ENCODE measurements at regions not wholly inside any gene's neighbourhood (a gene's known extent, or its start where the extent isn't known, plus 50 kb on each side); places are given as distances from the start of the nearest gene placed in this dataset.
"Not testable (repeated sequence)": the region's sequence is repeated elsewhere in the genome, so short reads cannot be mapped to it uniquely, and the experiment has no call there.

DNA sequence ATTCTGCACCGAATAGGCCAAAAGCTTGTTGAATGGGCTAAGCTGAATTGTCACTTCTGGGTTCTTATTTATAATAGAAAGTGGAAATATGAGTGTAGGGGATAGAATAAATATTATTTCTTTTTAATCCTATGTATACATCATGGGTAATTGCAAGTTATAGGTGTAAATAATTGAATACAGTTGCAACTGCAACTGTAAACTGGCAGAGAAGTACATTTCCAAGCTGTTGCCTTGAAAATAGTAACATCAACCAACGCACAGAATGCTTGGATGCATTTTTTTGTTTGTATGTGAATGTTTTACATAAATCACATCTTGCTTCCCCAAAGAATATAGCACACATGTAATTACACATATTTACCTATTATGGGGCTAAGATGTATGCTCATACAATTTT is 234.1 kb downstream of the NNT start:
- DNase-seq (ENCODE audit: low spot score): no peak
- Histone ChIP-seq H3K4me3 (no peak overlapping the region), H4K20me1 (ENCODE audit: low read depth) (no peaks in the 10 kb centered on the region), H3F3A (ENCODE audit: low read depth) (no peaks in the 10 kb centered on the region), H3K27me3 (no peaks in the 10 kb centered on the region), H3K9me3 (ENCODE audit: low read depth) (no peaks in the 10 kb centered on the region), H3K4me2 (no peak overlapping the region), H3K36me3 (no peaks in the 10 kb centered on the region), H3K4me1 (no peaks in the 10 kb centered on the region), H2AFZ (replicated peaks) (no peak overlapping the region), H3K79me2 (ENCODE audit: low read depth) (no peaks in the 10 kb centered on the region), H3K27ac (no peak overlapping the region), H3K9ac (no peak overlapping the region)
- H3K36me3 Mint-ChIP-seq: no peaks in the 10 kb centered on the region
- H3K27ac Mint-ChIP-seq: no peak overlapping the region
- H3K9me3 Mint-ChIP-seq: no peaks in the 10 kb centered on the region
- TF ChIP-seq, protein P1, sequence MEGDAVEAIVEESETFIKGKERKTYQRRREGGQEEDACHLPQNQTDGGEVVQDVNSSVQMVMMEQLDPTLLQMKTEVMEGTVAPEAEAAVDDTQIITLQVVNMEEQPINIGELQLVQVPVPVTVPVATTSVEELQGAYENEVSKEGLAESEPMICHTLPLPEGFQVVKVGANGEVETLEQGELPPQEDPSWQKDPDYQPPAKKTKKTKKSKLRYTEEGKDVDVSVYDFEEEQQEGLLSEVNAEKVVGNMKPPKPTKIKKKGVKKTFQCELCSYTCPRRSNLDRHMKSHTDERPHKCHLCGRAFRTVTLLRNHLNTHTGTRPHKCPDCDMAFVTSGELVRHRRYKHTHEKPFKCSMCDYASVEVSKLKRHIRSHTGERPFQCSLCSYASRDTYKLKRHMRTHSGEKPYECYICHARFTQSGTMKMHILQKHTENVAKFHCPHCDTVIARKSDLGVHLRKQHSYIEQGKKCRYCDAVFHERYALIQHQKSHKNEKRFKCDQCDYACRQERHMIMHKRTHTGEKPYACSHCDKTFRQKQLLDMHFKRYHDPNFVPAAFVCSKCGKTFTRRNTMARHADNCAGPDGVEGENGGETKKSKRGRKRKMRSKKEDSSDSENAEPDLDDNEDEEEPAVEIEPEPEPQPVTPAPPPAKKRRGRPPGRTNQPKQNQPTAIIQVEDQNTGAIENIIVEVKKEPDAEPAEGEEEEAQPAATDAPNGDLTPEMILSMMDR (IDR thresholded peaks at IDR 0.05): no peak
- TF ChIP-seq EZH2phosphoT487 (IDR thresholded peaks at IDR 0.05) (no peak), EZH2 (IDR thresholded peaks at IDR 0.05) (no peak)
- no peak overlapping the region for H3K4me3 Mint-ChIP-seq
- H3K27me3 Mint-ChIP-seq (ENCODE audit: insufficient read depth, low read depth): no peaks in the 10 kb centered on the region
- no peaks in the 10 kb centered on the region for H3K4me1 Mint-ChIP-seq

DNA sequence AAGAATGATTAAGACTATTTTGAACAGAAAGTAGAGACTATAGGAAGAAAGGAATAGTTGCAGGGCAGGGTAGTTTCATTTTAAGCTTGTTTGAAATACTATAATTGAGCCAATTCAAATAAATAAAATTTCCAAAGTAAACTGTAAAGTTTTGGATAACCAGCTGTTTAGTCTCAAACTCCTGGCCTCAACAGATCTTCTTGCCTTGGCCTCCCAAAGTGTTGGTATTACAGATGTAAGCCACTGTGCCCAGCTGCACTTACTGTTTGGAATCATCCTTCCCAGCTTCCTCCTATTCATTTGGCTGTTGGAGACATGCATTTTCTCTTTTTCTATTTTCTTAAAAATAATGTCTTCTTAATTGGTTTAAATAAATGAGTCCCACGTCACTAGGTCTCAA is 231.0 kb downstream of the NNT start:
- H3K27me3 ChIP-seq: no peaks in the 10 kb centered on the region
- H3K27ac ChIP-seq: no peak overlapping the region
- H3K9me3 ChIP-seq (ENCODE audit: low read depth): no peaks in the 10 kb centered on the region
- no peaks in the 10 kb centered on the region for H3K27me3 Mint-ChIP-seq (ENCODE audit: insufficient read depth, low read depth)
- no peak overlapping the region for H2AFZ ChIP-seq (replicated peaks)
- TF ChIP-seq EZH2 (IDR thresholded peaks at IDR 0.05) (no peak), EZH2phosphoT487 (IDR thresholded peaks at IDR 0.05) (no peak)
- TF ChIP-seq, protein P1 (IDR thresholded peaks at IDR 0.05): no peak
- H3K9ac ChIP-seq: no peak overlapping the region
- H3K36me3 ChIP-seq: no peaks in the 10 kb centered on the region
- no peak overlapping the region for H3K4me3 Mint-ChIP-seq
- no peaks in the 10 kb centered on the region for H3K4me1 Mint-ChIP-seq
- H4K20me1 ChIP-seq (ENCODE audit: low read depth): no peaks in the 10 kb centered on the region
- no peaks in the 10 kb centered on the region for H3K36me3 Mint-ChIP-seq
- DNase-seq (ENCODE audit: low spot score): no peak
- H3K4me1 ChIP-seq: no peaks in the 10 kb centered on the region
- H3K9me3 Mint-ChIP-seq: no peaks in the 10 kb centered on the region
- H3F3A ChIP-seq (ENCODE audit: low read depth): no peaks in the 10 kb centered on the region
- no peaks in the 10 kb centered on the region for H3K79me2 ChIP-seq (ENCODE audit: low read depth)
- no peak overlapping the region for H3K4me3 ChIP-seq
- no peak overlapping the region for H3K27ac Mint-ChIP-seq
- H3K4me2 ChIP-seq: no peak overlapping the region

DNA sequence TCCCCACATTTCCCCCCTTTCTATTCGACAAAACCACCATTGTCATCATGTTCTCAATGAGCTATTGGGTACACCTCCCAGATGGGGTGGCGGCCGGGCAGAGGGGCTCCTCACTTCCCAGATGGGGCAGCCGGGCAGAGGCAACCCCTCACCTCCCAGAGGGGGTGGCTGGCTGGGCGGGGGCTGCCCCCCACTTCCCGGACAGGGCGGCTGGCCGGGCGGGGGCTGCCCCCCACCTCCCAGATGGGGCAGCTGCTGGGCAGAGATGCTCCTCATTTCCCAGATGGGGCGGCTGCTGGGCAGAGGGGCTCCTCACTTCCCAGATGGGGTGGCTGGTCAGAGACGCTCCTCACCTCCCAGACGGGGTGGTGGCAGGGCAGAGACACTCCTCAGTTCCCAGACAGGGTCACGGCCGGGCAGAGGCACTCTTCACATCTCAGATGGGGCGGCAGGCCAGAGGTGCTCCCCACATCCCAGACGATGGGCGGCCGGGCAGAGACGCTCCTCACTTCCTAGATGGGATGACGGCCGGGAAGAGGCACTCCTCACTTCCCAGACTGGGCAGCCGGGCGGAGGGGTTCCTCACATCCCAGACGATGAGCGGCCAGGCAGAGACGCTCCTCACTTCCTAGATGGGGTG is 221.5 kb downstream of the NNT start:
- peaks cover 10% of the 10 kb centered on the region for H3K9me3 Mint-ChIP-seq
- not testable (repeated sequence) for H4K20me1 ChIP-seq (ENCODE audit: low read depth); H3K27ac Mint-ChIP-seq; H3K36me3 Mint-ChIP-seq; H3K9ac ChIP-seq; H3K4me3 Mint-ChIP-seq; DNase-seq (ENCODE audit: low spot score); H3K79me2 ChIP-seq (ENCODE audit: low read depth); H2AFZ ChIP-seq (replicated peaks); H3F3A ChIP-seq (ENCODE audit: low read depth); H3K27me3 Mint-ChIP-seq (ENCODE audit: insufficient read depth, low read depth); H3K4me3 ChIP-seq; H3K4me1 Mint-ChIP-seq; H3K36me3 ChIP-seq; H3K4me2 ChIP-seq; H3K27me3 ChIP-seq; H3K4me1 ChIP-seq; H3K27ac ChIP-seq; H3K9me3 ChIP-seq (ENCODE audit: low read depth)

DNA sequence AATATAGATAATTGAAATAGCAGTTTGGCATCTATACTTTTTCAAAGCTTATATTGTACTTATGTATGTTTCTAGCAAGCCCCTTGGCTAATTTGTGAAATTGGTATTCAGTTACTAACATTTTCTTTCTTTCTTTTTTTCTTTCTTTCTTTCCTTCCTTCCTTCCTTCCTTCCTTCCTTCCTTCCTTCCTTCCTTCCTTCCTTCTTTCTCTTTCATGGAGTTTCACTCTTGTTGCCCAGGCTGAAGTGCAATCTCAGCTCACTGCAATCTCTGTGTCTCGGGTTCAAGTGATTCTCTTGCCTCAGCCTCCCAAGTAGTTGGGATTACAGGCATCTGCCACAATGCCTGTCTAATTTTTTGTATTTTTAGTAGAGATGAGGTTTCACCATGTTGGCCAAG is 215.4 kb downstream of the NNT start:
- H3K36me3 Mint-ChIP-seq; H2AFZ ChIP-seq (replicated peaks); H3F3A ChIP-seq (ENCODE audit: low read depth); DNase-seq (ENCODE audit: low spot score); H3K27ac ChIP-seq; H3K4me3 ChIP-seq; H3K4me2 ChIP-seq; H3K4me1 ChIP-seq; H3K9ac ChIP-seq; H4K20me1 ChIP-seq (ENCODE audit: low read depth); H3K4me3 Mint-ChIP-seq; H3K79me2 ChIP-seq (ENCODE audit: low read depth); H3K27ac Mint-ChIP-seq; H3K27me3 ChIP-seq; H3K36me3 ChIP-seq; H3K4me1 Mint-ChIP-seq; H3K9me3 ChIP-seq (ENCODE audit: low read depth); H3K27me3 Mint-ChIP-seq (ENCODE audit: insufficient read depth, low read depth): not testable (repeated sequence)
- peaks cover 24% of the 10 kb centered on the region for H3K9me3 Mint-ChIP-seq

Measured in neural progenitor cell (in vitro differentiated cells).